Keratinocyte (primary cell): ENCODE measurements at regions not wholly inside any gene's neighbourhood (a gene's known extent, or its start where the extent isn't known, plus 50 kb on each side); places are given as distances from the start of the nearest gene placed in this dataset.
"Not testable (repeated sequence)": the region's sequence is repeated elsewhere in the genome, so short reads cannot be mapped to it uniquely, and the experiment has no call there.

Experiments
- DNase-seq: peaks from one replicate; pipeline ENCODE4 v3.0.0-alpha.2; 2011; ENCODE audit warnings: low read depth, missing footprints, low spot score
- FAIRE-seq: peaks from 2 replicates; lab custom pipeline; 2011; peaks lifted over from hg19 to GRCh38; lab: Jason Lieb, UNC
- H2AFZ ChIP-seq: 2 replicates; pipeline ENCODE4 v1.6.0; 2012; ENCODE audit warnings: low read length, control low read depth, inconsistent platforms; ENCODE audit not compliant: control insufficient read depth
- H3K27ac ChIP-seq: 2 replicates; pipeline ENCODE4 v1.5.1; 2011; ENCODE audit warnings: low read length; ENCODE audit not compliant: control insufficient read depth, insufficient read depth
- H3K27me3 ChIP-seq: 3 replicates; pipeline ENCODE4 v1.6.0; 2011; ENCODE audit warnings: low read length; ENCODE audit not compliant: control insufficient read depth, insufficient read depth; ENCODE audit errors: extremely low read depth
- H3K36me3 ChIP-seq, 2 experiments: 2 replicates in 1 of 2; 3 replicates in 1 of 2; pipeline ENCODE4 v1.5.1; 2011; ENCODE audit warnings: low read length in 2 of 2, mild to moderate bottlenecking in 1 of 2; ENCODE audit not compliant: control insufficient read depth in 2 of 2, insufficient read depth in 2 of 2; ENCODE audit errors: extremely low read depth in 1 of 2
- H3K4me1 ChIP-seq: 3 replicates; pipeline ENCODE4 v1.5.1; 2011; ENCODE audit warnings: low read length; ENCODE audit not compliant: control insufficient read depth, insufficient read depth; ENCODE audit errors: extremely low read depth
- H3K4me2 ChIP-seq: 3 replicates; pipeline ENCODE4 v1.6.0; 2011; ENCODE audit warnings: low read depth, low read length; ENCODE audit not compliant: control insufficient read depth, insufficient read depth; ENCODE audit errors: extremely low read depth
- H3K4me3 ChIP-seq, 3 experiments: fragments of 200-600 bp in 1 of 3; sonication (generic) in 1 of 3; 2 replicates in 2 of 3; 3 replicates in 1 of 3; pipeline ENCODE4 v1.5.1; 2011 to 2016; ENCODE audit warnings: low read length in 3 of 3, mild to moderate bottlenecking in 3 of 3, control low read depth in 2 of 3, inconsistent platforms in 1 of 3, low read depth in 1 of 3, mixed read lengths in 1 of 3, mixed run types in 1 of 3, moderate library complexity in 1 of 3; ENCODE audit not compliant: control insufficient read depth in 2 of 3, insufficient read depth in 2 of 3; ENCODE audit errors: extremely low read depth in 1 of 3
- H3K79me2 ChIP-seq: 2 replicates; pipeline ENCODE4 v1.6.0; 2012; ENCODE audit warnings: low read length; ENCODE audit not compliant: control insufficient read depth, insufficient read depth
- H3K9ac ChIP-seq: 3 replicates; pipeline ENCODE4 v1.6.0; 2011; ENCODE audit warnings: low read length; ENCODE audit not compliant: control insufficient read depth, insufficient read depth; ENCODE audit errors: extremely low read depth
- H3K9me1 ChIP-seq: 3 replicates; pipeline ENCODE4 v1.6.0; 2011; ENCODE audit warnings: low read length; ENCODE audit not compliant: control insufficient read depth, insufficient read depth; ENCODE audit errors: extremely low read depth
- H3K9me3 ChIP-seq: 2 replicates; pipeline ENCODE4 v1.5.1; 2012; ENCODE audit warnings: low read depth, low read length; ENCODE audit not compliant: control insufficient read depth
- H4K20me1 ChIP-seq: 3 replicates; pipeline ENCODE4 v1.6.0; 2011; ENCODE audit warnings: low read length; ENCODE audit not compliant: control insufficient read depth, insufficient read depth; ENCODE audit errors: extremely low read depth
- CTCF ChIP-seq, 3 experiments: IDR thresholded peaks in 1 of 3; conservative IDR thresholded peaks in 1 of 3; optimal IDR thresholded peaks in 1 of 3; 2 replicates in 2 of 3; 3 replicates in 1 of 3; pipeline versions ENCODE3 to v1.5.1; 2011; ENCODE audit warnings: low read length in 3 of 3, mild to moderate bottlenecking in 3 of 3, moderate library complexity in 2 of 3, control low read depth in 1 of 3, inconsistent platforms in 1 of 3; ENCODE audit not compliant: insufficient read depth in 2 of 3; ENCODE audit errors: extremely low read depth in 1 of 3
- EZH2 ChIP-seq: IDR thresholded peaks from one replicate; pipeline ENCODE4 v1.6.1; 2012; ENCODE audit warnings: inconsistent platforms, mild to moderate bottlenecking, low read length, moderate library complexity
- dilution Hi-C: fragments of 300-500 bp; cut with MboI; formaldehyde crosslinking; loops from one replicate; pipeline ENCODE4 v1.7.0; 2020; ENCODE audit warnings: low sequenced_read_pairs; ENCODE audit not compliant: extremely low pct_ligation_motif_present

- Histone ChIP-seq H4K20me1 (no peaks in the 10 kb centered on the region), H3K4me3 (no peak overlapping the region), H3K4me1 (no peaks in the 10 kb centered on the region), H3K9ac (no peak overlapping the region), H3K36me3 (no peaks in the 10 kb centered on the region), H3K27me3 (no peaks in the 10 kb centered on the region), H3K9me3 (no peaks in the 10 kb centered on the region), H2AFZ (no peak overlapping the region), H3K79me2 (no peaks in the 10 kb centered on the region), H3K27ac (no peak overlapping the region), H3K4me2 (no peak overlapping the region), H3K9me1 (no peaks in the 10 kb centered on the region)
- TF ChIP-seq CTCF (optimal IDR thresholded peaks at IDR 0.05 in 1 of 3, IDR thresholded peaks at IDR 0.05 in 1 of 3, conservative IDR thresholded peaks at IDR 0.05 in 1 of 3; ENCODE audit: extremely low read depth in 1 of 3, insufficient read depth in 2 of 3, low read length in 3 of 3) (no peak), EZH2 (no peak)
- no peak for DNase-seq
- FAIRE-seq: no peak
- dilution Hi-C loops: no loop called here
Measured at GRCh38 chr17:21592774-21593173, 99.5 kb upstream of the KCNJ18 start.

GRCh38 chr17:21593452-21594105 is 98.7 kb upstream of the KCNJ18 start:
- H3K4me3 ChIP-seq, DNase-seq, H3K79me2 ChIP-seq, H3K9me3 ChIP-seq, H4K20me1 ChIP-seq, H3K27ac ChIP-seq, H3K4me2 ChIP-seq, H2AFZ ChIP-seq, H3K4me1 ChIP-seq, H3K36me3 ChIP-seq, H3K9me1 ChIP-seq, H3K27me3 ChIP-seq, dilution Hi-C loops, FAIRE-seq, H3K9ac ChIP-seq: not testable (repeated sequence)

- no peak overlapping the region for H3K4me2 ChIP-seq
- FAIRE-seq: no peak
- H3K9me3 ChIP-seq: no peaks in the 10 kb centered on the region
- dilution Hi-C loops: no loop called here
- TF ChIP-seq CTCF (optimal IDR thresholded peaks at IDR 0.05 in 1 of 3, IDR thresholded peaks at IDR 0.05 in 1 of 3, conservative IDR thresholded peaks at IDR 0.05 in 1 of 3; ENCODE audit: extremely low read depth in 1 of 3, insufficient read depth in 2 of 3, low read length in 3 of 3) (no peak), EZH2 (no peak)
- no peaks in the 10 kb centered on the region for H3K4me1 ChIP-seq
- no peaks in the 10 kb centered on the region for H3K36me3 ChIP-seq
- no peaks in the 10 kb centered on the region for H3K79me2 ChIP-seq
- no peak overlapping the region for H2AFZ ChIP-seq
- H3K27me3 ChIP-seq: no peaks in the 10 kb centered on the region
- H3K9ac ChIP-seq: no peak overlapping the region
- no peak overlapping the region for H3K4me3 ChIP-seq
- no peaks in the 10 kb centered on the region for H3K9me1 ChIP-seq
- no peak overlapping the region for H3K27ac ChIP-seq
- H4K20me1 ChIP-seq: no peaks in the 10 kb centered on the region
- no peak for DNase-seq
Measured at GRCh38 chr17:21595086-21595485, 97.2 kb upstream of the KCNJ18 start.
